ENCODE measurements at regions not wholly inside any gene's neighbourhood (a gene's known extent, or its start where the extent isn't known, plus 50 kb on each side); places are given as distances from the start of the nearest gene placed in this dataset.
A peak's percentile ranks its signal among the peaks of the same experiment; 100 is the strongest.

DNA sequence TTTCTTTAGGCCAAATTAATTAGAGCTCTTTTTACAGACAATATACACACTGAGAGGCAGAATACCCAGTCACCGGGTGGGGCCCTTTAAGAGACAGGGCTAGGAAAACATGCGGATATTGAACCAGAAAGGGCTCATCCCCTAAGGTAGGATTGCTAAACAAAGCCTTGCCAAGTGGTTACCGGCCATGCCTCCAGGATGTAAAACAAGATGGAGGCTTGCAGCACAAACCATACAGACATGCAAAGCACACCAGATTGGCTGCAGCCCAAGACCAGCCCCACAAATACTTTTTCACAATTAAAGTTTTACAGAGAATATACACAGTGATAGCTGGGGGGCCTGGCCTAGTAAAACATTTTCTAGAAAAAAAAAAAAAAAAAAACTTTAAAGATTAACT, 210.0 kb downstream of the KLHL4 start:
- no peak for DNase-seq (ENCODE audit: low spot score)

DNA sequence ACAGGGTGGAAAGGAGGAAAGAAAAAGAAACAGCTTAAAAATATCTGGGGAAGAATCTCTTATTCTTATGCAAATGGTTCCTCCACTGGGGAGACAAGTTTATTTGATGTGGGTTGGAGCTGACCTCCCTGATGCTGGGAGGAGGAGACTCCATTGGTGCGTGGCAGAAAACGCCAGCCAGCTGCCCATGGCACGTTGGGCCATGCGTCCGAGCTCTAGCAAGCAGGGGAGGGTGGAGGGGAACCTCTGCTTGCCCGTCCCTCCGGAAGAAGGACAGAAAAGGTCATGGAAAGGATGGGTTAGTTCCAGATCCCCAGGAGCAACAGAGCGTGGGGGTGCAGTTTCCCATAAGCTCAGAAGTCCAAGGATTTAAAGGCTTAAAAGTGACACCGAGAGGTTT, 210.4 kb downstream of the KLHL4 start:
- DNase-seq (ENCODE audit: low spot score) = no peak

DNA sequence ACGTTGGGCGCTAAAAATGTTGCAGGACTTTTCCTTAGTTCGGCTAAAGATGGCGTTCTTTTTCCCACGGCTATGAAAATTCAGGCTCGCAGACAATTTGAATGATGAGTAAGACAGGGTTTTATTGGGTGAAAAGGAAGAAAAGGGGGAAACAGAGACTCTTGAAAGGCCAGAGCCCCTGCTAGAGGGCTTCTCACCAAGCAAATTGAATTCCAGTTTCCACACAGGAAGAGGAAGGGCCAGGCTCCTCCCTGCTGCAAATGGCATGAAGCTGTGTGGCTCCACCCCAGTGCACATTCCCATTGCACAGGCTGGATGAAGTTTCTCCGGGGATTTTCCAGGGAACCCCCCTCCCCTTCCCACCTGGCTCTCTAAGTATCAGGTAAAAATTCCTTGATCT, 210.9 kb downstream of the KLHL4 start:
- no peak for DNase-seq (ENCODE audit: low spot score)

DNA sequence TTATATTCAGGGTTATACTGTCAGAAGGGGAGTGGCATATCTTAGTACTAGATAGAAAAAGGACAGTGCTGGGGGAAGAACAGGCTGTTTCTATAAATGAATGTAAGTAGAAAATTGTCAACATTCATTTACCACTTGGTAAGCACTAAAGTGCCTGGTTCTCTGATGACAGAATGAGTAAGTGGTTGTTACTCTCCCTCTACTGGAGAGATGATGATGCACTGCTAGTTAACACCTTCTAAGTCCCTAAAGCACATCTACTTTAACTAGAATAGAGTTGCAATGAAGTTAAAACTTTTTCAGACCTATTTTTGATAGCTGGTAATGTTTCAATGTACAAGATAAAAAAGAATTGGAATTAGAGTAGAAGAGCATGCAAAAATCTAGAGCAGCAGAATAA, 214.5 kb downstream of the KLHL4 start:
- no peak for DNase-seq (ENCODE audit: low spot score)

DNA sequence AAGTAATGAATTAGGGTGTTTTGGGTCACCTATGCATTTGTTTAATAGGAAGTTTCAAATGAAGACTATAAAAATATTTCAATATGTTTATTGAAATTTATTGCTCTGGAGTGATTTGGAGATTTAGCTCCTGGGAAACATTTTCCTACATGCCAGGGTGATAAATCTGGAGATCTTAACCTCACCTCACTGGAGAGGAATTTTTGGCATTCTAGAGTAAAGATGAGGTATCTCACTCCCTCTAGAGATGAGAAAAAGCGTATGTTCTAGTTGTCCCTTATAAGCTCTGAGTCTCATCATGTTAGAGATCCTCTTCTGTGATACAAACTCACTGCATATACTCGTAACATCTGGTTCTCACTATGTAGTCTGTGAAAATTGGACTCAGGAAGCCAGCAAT, 219.0 kb downstream of the KLHL4 start:
- DNase-seq (ENCODE audit: low spot score) = no peak

DNA sequence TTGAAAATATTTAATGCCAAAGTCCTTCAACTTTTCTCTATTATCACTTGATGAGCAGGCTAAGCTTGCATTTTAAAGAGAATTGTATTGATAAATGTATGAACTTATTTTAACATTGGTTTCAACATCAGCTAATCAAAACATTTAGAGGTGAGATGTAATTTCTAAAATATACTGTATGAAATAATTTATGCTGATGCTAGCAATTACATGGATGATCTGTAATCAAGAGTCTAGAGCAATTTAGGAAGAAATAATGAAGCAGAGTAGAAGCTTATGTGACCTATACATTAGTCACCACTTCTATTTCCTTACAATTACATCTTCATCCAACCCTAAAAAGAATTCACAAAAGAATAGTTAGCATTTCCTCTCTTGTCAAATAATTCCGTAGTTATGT, 226.8 kb downstream of the KLHL4 start:
- DNase-seq (ENCODE audit: low spot score) = no peak

DNA sequence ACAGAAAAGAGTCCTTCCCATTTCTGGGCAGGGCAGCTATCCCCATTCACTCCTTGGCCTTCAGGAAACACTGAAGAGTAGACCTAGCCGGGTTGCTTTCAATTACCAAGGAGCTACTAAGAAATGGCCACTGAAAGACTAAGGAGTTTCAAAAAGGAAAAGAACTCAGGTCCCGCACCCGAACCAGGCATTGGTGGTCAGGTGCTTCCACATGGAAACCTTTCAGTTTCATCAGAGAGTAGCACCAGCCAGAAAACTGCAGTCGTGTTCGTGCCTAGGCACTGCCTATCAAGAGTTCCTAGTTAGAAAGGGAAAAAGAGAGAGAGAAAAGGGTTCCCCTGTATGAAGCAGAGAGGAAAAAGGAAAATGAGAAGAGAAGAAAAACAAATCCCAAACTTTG, 237.9 kb downstream of the KLHL4 start:
- DNase-seq (ENCODE audit: low spot score) = no peak

DNA sequence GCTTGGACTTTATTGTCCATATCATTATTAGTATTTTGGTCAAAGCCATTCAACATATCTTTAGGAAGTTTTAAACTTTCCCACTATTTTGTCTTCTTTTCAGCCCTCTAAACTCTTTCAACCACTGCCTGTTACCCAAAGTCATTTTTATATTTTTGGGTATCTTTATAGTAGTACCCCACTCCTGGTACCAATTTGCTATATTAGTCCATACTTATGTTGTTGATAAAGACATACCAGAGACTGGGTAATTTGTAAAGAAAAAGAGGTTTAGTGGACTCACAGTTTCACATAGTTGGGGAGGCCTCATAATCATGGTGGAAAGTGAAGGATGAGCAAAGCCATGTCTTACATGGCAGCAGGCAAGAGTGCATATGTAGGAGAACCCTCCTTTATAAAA, 271.4 kb downstream of the KLHL4 start:
- no peak for DNase-seq (ENCODE audit: low spot score)

DNA sequence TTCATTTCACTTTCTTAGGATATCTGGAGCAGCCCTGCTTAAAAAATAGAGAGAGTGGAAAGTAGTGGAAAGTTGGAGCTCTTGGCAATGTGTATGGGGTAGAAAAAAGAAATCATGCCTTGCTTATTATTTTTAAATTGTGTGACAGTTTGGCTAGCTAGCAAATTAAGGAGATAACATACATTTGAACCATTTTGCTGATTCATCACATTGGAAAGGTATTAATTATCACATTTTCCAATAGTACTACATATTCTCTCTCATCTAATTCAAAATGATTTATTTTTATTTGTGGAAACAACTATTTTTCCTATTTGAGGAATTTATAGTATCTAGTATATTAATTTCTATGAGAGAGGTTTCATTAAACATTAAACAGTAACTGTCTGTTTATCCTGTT, 280.4 kb downstream of the KLHL4 start:
- no peak for DNase-seq (ENCODE audit: low spot score)

DNA sequence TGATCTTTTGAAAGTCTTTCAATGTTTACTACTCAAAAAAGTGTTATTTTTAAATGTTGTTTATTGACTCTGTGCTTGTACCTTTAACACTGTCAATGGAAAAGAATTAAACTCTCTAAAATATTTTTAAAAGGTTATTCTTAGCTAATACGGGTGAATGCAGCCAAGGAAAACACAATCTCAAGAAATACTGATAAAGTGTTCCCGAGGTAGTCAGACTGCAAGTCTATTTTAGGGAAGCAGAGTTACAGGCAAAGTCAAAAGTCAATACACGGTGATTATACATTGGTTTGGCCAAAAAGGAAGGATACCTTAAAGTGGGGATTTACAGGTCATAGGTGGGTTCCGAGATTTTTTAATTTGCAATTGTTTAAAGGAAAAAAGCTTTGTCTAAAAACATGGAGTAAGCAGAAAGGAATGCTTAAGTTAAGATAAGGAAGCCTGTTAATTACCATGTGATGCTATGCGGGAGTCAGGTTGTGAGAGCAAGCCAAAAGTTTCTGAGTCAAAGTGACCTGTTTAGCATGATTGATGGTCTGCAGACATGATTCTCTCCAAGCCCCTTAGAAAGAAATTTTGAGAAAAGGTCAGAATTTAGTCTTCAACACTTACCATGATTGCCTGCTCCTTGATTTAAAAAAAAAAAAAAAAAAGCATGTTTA, 288.4 kb downstream of the KLHL4 start:
- DNase-seq (ENCODE audit: low spot score) = no peak

DNA sequence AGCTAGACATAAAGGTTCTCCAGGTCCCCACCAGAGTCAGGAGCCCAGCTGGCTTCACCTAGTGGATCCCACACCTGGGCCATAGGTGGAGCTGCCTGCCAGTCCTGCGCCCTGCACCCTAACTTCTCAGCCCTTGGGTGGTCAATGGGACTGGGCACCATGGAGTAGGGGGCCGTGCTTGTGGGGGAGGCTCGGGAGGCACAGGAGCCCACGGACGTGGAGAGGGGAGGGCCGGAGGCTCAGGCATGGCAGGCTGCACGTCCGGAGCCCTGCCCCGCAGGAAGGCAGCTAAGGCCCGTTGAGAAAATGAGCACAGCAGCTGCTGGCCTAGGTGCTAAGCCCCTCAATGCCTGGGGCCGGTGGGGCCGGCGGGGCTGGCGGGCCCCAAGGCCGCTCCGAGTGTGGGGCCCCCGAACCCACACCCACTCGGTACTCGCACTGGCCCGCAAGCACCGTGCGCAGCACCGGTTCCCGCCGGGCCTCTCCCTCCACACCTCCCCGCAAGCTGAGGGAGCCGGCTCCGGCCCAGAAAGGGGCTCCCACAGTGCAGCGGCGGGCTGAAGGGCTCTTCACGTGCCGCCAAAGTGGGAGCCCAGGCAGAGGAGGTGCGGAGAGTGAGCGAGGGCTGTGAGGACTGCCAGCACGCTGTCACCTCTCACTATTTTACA, 291.1 kb downstream of the KLHL4 start:
- DNase-seq (ENCODE audit: low spot score) = no peak

DNA sequence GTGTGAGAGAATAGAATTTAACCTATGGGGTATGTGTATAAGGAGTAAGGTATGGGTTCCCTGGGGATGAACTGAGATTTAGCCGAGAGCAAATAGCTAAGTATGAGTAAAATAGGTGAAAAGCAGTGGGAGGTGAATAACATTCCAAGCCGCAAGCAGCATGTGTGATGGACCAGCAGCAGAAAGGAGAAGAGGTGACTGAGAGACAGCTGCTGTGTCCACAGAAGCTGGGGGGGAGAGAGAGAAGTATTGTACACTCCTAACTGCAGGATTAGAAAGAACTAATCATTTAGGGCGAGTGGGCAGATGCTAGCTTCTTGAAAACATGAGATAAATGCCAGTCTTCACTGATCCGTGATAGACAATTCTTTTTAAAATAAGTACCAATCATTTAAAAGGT, 296.0 kb downstream of the KLHL4 start:
- DNase-seq (ENCODE audit: low spot score) = no peak

DNA sequence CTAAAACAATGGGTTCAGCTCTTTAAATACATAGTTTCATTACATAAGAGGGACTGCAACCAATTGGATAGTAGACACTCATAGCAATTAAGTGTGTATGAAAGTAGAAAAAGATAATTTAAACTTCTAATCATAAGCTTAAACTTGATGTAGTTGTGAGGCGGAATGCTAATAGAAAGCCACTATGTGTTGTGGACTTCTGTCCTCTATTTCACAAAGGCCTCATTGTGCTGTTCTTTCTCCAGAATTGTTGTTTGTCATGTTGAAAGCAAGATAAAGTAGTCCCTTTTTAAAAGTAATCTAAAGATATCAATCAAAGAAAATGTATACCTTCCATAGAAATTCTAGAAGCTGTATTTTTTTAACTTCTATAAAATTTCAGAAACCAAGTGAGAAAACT, 329.4 kb downstream of the KLHL4 start:
- peak; percentile 1 for DNase-seq (ENCODE audit: low spot score)

DNA sequence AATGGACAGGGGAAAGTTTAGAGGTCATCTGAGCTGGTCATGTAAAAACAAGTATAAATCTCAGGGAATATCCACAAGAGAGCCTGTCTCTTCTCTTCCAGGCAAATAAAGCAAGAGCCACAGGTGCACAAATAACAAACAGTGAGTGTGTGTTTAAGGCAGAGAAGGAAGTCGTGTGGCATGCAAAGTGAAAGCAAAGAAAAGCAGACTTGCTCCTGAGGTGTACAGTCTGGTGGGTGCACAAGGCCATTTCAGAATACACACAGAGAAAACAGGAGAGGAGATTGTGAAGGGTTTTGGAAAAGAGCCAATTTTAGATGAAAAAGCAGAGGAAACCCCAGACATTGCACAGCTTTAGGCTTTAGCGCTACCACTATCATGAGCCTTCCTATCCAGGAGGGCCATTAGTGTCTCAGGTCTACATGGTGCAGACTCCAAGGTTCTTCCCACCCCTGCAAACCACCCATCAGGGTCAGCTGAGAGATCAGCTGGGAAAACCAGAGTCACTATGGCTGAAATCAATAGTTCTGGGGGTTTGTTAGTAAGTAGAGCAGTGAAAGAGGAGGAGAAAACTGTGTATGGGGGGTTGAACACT, 355.8 kb downstream of the KLHL4 start:
- DNase-seq (ENCODE audit: low spot score) = no peak

DNA sequence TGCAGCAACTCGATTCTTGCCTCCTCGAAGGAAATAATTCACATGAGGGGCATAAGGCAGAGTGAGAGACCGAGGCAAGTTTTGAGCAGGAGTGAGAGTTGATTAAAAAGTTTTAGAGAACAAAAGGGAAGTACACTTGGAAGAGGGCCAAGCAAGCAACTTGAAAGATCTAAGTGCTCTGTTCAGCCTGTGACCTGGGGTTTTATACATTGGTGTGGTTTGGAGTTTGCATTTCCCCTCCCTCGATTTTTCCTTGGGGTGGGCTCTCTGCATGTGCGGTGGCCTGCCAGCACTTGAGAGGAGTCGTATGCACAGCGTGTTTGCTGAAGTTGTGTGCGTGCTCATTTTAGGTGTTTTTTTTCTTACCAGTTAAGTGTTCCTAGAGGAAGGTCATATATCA, 356.4 kb downstream of the KLHL4 start:
- DNase-seq (ENCODE audit: low spot score) = no peak

DNA sequence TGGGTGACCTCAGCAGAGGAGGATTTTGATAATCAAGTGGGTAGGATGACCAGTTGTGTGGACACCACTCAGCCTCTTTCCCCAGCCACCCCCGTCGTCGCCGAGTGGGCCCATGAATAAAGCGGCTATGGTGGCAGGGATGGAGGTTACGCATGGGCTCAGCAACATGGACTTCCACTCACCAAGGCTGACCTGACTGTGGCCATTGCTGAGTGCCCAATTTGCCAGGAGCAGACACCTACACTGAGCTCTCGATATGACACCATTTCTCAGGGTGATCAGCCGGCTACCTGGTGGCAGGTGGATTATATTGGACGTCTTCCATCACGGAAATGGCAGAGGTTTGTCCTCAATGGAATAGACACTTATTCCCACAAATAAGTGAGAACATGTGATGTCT, 361.3 kb downstream of the KLHL4 start:
- no peak for DNase-seq (ENCODE audit: low spot score)

DNA sequence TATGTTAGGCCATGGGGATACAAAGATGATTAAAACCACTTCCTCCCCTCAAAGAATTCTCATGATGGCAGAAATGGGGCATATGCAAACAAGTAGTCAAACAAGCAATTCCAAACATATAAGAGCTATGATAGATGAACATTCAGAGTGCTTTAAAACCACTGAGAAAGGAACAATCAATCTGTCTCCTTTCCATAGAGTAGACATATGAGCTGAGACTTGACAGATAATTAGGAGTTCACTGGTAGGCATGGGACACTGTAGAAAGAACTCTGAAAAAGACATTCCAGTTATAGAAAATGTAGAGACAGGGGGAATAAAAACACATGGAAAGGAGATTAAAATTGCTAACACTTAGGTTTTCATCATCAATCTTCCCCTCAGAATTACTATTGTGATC, 372.8 kb downstream of the KLHL4 start:
- no peak for DNase-seq (ENCODE audit: low spot score)

DNA sequence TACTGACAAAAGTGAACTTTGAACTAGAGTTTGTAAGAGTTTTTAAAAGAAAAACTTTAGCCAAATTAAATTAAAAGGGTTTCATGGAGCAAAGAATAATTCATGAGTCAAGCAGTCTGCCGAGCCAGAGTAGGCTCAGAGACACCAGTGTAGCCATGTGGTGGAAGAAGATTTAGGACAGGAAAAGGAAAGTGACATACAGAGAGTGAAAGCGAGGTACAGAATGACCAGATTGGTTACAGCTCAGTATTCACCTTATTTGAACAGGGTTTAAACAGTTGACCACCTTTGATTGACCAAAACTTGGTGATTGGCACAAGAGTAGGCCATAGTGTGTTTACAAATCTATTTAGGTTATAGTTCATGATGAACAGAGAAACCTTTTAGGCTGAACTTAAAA, 377.8 kb downstream of the KLHL4 start:
- no peak for DNase-seq (ENCODE audit: low spot score)

DNA sequence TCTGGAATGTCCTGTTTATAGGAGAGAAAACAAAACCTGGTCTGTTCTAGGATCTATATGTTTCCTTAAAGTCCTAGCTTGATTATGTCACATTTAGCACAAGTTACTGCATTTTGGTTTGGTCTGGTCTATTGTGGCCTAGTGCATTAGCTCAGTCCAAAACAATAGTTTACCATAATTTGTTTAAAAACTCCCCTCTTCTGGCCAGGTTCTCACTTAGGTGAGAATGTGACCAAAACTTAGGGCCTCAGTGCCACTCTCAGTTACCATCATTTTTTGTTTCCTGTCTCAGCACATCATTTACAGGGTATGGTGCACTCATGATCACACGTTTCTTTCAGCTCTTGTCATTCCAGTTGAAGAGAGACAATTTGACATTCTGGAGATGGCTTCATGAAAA, 378.5 kb downstream of the KLHL4 start:
- DNase-seq (ENCODE audit: low spot score) = no peak

DNA sequence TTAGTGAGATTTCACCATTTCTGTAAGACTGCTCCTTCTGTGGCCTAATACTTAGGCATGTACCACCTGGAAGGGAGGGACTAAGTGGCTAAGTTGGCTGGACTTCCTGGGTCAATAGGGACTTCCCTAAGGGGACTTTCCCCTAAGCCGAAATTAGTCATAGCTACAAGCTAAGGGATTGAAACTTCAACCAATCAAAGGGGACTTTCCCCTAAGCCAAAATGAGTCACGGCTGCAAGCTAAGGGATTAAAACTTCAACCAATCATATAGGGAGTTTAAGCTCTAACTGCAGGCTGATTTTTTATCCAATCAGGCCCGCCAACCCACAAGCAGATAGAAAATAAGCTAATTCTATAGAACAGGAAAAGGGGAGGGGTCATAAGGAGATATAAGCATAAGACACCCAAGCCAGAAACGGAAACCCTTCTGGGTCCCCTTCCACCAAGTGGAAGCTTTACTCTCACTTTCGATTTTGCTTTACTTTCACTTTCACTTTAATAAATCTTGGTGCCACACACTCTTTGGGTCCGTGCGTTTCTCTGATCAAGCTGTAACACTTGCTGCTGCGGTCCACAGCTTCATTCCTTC, 382.8 kb downstream of the KLHL4 start:
- no peak for DNase-seq (ENCODE audit: low spot score)

DNA sequence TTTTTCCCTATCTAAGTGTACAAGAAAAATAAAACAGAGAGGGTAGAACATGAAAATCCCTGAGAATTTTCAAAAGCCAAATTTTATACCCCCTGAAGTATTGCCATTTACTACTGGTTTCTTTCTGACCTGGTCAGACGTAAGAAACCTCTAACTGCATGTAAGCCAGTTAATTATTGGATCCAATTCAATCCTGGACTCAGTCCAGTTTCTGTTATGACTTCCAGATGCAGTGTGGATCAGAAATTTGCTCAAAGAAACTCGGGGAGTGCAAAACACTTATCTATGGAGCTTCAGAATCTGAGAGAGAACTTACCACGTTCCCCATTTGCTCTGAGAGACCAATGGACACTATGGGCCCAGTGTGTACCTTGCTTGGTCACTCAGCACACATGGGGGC, 383.5 kb downstream of the KLHL4 start:
- no peak for DNase-seq (ENCODE audit: low spot score)

DNA sequence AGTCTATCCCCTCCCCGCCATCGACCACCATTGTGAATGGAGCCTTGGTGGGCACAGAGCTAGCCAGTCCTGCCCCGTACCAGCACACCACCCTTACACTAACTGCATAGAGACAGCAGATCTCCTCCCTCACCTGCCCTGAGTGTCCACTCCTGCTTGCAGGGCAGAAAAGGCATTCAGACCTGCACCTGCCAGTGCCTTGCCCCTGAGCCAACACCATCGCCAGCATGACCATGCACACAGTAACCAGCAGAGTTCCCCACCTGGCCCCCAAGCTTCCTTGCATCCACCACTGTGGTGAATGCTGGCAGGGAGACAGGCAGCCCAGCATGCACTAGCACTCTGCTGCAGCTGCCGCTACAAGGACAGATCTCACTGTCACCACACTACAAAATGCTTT, 397.1 kb downstream of the KLHL4 start:
- no peak for DNase-seq (ENCODE audit: low spot score)

DNA sequence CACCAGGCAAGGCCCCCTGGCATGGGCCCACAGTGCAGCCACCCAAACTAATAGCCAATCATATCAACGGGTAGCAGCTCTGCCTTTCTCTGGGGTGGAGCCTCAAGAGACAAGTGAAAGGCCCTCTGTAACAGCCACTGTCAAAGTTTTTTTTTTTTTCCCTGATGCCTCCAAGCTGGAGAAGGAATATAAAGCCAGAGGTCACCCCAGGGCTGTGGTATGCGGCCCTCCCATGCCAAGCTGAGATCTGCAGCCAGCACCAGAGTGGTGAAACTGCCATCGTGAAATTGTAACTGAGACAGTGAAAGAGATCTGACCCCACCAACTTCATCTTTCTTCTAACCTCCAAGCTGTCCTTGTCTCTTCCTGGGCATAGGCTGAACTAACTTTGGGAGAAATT, 407.0 kb downstream of the KLHL4 start:
- DNase-seq (ENCODE audit: low spot score) = no peak

DNA sequence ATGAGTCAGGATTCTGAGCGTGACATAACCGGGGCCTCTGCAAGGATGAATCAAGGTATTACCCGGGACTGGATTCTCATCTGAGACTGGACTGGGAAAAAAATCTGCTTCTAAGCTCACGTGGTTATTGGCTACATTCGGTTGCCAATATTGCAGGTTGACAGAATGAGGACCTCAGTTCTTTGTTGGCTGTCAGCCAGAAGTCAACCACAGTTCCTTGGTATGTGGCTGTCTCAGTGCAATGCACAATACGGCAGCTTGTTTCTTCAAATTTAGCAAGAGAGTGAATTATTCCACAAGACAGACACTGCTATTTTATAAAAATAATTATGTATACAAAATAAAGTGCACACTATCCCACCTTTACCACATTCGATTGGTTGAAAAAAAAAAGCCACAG, 424.2 kb downstream of the KLHL4 start:
- no peak for DNase-seq (ENCODE audit: low spot score)

Data from putamen (tissue), 1 donor.